ENCODE measurements at regions not wholly inside any gene's neighbourhood (a gene's known extent, or its start where the extent isn't known, plus 50 kb on each side); places are given as distances from the start of the nearest gene placed in this dataset.

DNA sequence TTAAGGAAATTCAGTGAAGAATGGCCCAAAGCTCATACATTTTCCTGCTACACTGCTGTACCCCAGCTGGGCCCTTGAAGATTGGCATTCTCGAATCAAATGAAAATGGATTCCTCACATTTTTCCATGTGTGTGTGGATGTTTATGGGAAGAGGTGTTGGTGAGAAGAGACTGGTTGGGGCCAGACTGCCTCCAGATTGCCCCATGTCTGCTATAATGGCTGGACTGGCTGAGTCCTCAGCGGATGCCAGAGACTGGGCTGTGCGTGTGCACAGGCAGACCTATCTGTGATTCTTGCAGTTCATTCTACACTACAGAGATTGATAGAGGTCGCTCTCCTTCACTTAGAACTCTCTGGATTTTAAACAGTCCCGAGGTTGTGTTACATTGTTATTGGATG, 183.6 kb upstream of the GDF10 start:
- no peak for TF ChIP-seq POLR2A (IDR thresholded peaks at IDR 0.05)
- TF ChIP-seq, protein P1, sequence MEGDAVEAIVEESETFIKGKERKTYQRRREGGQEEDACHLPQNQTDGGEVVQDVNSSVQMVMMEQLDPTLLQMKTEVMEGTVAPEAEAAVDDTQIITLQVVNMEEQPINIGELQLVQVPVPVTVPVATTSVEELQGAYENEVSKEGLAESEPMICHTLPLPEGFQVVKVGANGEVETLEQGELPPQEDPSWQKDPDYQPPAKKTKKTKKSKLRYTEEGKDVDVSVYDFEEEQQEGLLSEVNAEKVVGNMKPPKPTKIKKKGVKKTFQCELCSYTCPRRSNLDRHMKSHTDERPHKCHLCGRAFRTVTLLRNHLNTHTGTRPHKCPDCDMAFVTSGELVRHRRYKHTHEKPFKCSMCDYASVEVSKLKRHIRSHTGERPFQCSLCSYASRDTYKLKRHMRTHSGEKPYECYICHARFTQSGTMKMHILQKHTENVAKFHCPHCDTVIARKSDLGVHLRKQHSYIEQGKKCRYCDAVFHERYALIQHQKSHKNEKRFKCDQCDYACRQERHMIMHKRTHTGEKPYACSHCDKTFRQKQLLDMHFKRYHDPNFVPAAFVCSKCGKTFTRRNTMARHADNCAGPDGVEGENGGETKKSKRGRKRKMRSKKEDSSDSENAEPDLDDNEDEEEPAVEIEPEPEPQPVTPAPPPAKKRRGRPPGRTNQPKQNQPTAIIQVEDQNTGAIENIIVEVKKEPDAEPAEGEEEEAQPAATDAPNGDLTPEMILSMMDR (IDR thresholded peaks at IDR 0.05): no peak
- no peaks in the 10 kb centered on the region for H3K27me3 ChIP-seq
- H3K36me3 ChIP-seq: no peaks in the 10 kb centered on the region
- peaks cover 0 to 4% of the 10 kb centered on the region in 2 donors for H3K4me1 ChIP-seq
- H3K9me3 ChIP-seq: no peaks in the 10 kb centered on the region
- no peak overlapping the region for H3K27ac ChIP-seq
- intact Hi-C loops (cut with DNase I; ENCODE audit: low total_unique reads): no loop called here
- H3K4me3 ChIP-seq: no peak overlapping the region
- no peak for DNase-seq

DNA sequence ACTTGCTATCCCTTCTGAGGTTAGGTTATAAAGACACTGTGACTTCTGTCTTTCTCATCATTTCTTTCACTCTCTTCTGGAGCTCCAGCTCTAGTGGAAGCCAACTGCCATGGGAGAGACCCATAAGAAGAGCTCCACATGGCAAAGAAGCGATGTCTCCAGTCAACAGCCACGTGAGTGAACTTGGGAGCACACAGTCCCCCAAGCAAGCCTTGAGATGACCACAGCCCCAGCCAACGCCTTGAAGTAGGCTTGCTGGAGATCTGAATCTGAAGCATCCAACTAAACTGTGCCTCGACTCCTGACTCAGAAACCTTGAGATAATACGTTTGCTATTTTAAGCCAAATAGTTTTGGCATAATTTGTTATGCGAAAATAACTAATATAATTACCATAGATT, 181.7 kb upstream of the GDF10 start:
- H3K36me3 ChIP-seq: no peaks in the 10 kb centered on the region
- no peaks in the 10 kb centered on the region for H3K9me3 ChIP-seq
- DNase-seq: no peak
- H3K4me1 ChIP-seq: peaks cover 0 to 4% of the 10 kb centered on the region in 2 donors
- no peaks in the 10 kb centered on the region for H3K27me3 ChIP-seq
- no peak for TF ChIP-seq POLR2A (IDR thresholded peaks at IDR 0.05)
- TF ChIP-seq, protein P1 (IDR thresholded peaks at IDR 0.05): no peak
- intact Hi-C loops (cut with DNase I; ENCODE audit: low total_unique reads): no loop called here
- no peak overlapping the region for H3K4me3 ChIP-seq
- no peak overlapping the region for H3K27ac ChIP-seq

DNA sequence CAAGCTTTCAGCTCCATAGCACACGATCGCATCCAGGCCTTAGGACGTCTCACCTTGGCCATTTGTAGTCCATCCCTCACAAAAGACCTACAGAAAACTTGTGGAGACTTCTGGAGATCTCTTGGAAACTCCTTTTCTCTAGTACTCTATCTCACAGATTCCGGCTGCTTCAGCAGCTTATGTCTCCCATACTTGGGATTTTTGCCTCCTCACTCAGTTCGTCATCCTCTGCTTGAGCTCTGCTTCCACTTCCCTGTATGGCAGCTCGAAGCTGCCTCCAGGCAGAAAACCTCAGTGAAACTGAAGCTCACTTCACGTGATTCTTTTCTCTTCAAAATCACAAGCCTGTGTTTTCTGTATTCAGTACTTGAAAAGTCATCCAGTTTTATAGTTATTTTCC, 178.7 kb upstream of the GDF10 start:
- no peaks in the 10 kb centered on the region for H3K27me3 ChIP-seq
- H3K9me3 ChIP-seq: no peaks in the 10 kb centered on the region
- intact Hi-C loops (cut with DNase I; ENCODE audit: low total_unique reads): no loop called here
- TF ChIP-seq, protein P1 (IDR thresholded peaks at IDR 0.05): no peak
- TF ChIP-seq POLR2A (IDR thresholded peaks at IDR 0.05): no peak
- no peaks in the 10 kb centered on the region for H3K4me1 ChIP-seq
- no peak overlapping the region for H3K4me3 ChIP-seq
- peak overlapping the region in 1 of 2 donors; percentile 55 for H3K27ac ChIP-seq
- no peak for DNase-seq
- H3K36me3 ChIP-seq: no peaks in the 10 kb centered on the region

DNA sequence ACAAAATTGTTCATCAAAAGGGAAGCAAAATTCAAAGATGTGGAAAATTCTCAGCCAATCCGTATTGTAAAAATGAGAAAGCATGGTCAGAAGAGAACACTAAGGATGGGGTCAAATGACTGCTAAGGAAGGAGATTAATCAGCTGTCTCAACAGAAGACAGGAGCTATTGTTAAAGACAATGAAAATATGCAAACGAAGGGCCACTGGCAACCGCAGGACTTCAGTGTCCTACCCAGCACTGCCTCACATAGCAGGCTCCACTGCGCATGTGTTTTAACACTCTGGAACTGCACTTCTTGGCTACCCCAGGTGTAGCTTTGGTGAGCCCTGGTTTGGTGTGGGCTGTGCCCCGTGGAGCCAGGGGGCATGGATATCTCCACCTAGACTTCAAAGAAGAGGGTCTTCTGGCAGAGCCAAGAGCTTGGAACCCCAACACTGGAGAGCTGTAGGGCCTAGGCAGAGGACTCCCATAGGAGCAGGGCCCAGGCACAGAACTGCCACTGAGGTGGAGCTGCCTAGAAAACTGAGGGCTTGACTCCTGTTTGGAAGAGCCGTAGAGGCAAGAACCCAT, 176.2 kb upstream of the GDF10 start:
- H3K9me3 ChIP-seq: no peaks in the 10 kb centered on the region
- no peaks in the 10 kb centered on the region for H3K4me1 ChIP-seq
- H3K27ac ChIP-seq: no peak overlapping the region
- no peak overlapping the region for H3K4me3 ChIP-seq
- TF ChIP-seq POLR2A (IDR thresholded peaks at IDR 0.05): no peak
- H3K36me3 ChIP-seq: no peaks in the 10 kb centered on the region
- DNase-seq: no peak
- intact Hi-C loops (cut with DNase I; ENCODE audit: low total_unique reads): no loop called here
- no peaks in the 10 kb centered on the region for H3K27me3 ChIP-seq

DNA sequence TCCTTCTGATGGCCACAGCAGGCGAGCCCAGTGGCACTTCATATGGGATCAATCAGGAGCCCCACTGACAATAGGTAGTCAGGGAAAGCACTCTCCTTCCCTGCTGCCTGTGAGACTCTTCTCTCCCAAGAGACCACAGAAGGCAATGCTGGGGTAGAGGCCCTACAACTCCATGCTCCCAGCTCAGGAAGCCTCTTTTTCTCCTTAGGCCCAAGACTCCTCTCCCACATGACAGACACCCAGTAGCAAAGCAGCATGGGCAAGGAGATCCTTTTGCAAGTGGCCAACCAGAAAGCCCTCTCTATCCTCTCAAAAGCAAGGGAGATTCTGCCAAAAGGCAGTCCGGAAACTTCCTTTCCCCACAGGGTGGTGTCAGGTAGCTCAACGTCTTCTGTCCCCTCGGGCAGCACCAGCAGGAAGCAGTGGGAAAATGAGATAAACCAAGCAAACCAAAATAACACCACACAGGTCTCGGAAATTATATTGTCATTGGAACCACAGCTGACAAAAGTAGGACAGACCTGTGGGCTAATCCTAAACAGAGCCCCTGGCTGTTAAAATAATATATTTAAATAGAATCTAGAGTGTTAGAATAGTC, 172.7 kb upstream of the GDF10 start:
- no peaks in the 10 kb centered on the region for H3K27me3 ChIP-seq
- H3K4me1 ChIP-seq: no peaks in the 10 kb centered on the region
- no peak for DNase-seq

More for the DNA sequence above, 172.7 kb upstream of the GDF10 start:
- Histone ChIP-seq H3K9me3 (no peaks in the 10 kb centered on the region), H3K4me3 (no peak overlapping the region), H3K27ac (no peak overlapping the region), H3K36me3 (no peaks in the 10 kb centered on the region)
- intact Hi-C loops (cut with DNase I; ENCODE audit: low total_unique reads): no loop called here
- TF ChIP-seq, protein P1 (IDR thresholded peaks at IDR 0.05): no peak
- no peak for TF ChIP-seq POLR2A (IDR thresholded peaks at IDR 0.05)
